OCI-LY1 (cell line): ENCODE measurements at regions not wholly inside any gene's neighbourhood (a gene's known extent, or its start where the extent isn't known, plus 50 kb on each side); places are given as distances from the start of the nearest gene placed in this dataset.

Experiments
- EZH2 ChIP-seq: fragments of 200-600 bp; sonication (generic), shearing (Covaris generic); IDR thresholded peaks from 2 replicates; pipeline ENCODE4 v1.8.0; 2017; ENCODE audit warnings: borderline replicate concordance, mixed run types, mild to moderate bottlenecking, antibody characterized with exemption, low read length, moderate library complexity, mixed read lengths
- TF ChIP-seq, protein P1 (sequence below): fragments of 200-600 bp; sonication (generic), shearing (Covaris generic); IDR thresholded peaks from 2 replicates; pipeline ENCODE4 v1.5.1; 2017; ENCODE audit warnings: mild to moderate bottlenecking, antibody characterized with exemption, low read length, moderate library complexity, mixed read lengths

DNA sequence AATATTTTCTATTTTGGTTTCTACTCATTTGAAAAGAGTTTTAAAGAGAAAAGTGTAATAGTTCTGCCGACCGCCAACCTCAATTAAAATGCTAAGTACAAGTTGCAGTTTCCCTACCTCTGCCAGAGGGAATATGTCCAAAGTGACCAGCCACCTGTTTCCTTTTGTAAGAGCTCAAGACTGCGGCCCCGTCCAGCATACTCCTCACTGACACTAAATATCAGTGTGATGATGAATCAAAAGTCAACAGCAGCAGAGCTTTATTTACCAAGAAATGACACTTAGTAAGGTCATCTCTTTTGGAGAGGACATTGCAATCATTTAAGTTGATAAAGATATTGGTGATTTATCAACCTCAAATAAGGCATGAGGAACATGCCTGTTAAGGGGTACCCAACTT, 57.4 kb upstream of the NRIP1 start:
- TF ChIP-seq EZH2 = no peak
- TF ChIP-seq, protein P1, sequence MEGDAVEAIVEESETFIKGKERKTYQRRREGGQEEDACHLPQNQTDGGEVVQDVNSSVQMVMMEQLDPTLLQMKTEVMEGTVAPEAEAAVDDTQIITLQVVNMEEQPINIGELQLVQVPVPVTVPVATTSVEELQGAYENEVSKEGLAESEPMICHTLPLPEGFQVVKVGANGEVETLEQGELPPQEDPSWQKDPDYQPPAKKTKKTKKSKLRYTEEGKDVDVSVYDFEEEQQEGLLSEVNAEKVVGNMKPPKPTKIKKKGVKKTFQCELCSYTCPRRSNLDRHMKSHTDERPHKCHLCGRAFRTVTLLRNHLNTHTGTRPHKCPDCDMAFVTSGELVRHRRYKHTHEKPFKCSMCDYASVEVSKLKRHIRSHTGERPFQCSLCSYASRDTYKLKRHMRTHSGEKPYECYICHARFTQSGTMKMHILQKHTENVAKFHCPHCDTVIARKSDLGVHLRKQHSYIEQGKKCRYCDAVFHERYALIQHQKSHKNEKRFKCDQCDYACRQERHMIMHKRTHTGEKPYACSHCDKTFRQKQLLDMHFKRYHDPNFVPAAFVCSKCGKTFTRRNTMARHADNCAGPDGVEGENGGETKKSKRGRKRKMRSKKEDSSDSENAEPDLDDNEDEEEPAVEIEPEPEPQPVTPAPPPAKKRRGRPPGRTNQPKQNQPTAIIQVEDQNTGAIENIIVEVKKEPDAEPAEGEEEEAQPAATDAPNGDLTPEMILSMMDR = no peak
